NOMO-1 treated with DMSO at 0.1 percent for 48 hours (cell line): ENCODE measurements at regions not wholly inside any gene's neighbourhood (a gene's known extent, or its start where the extent isn't known, plus 50 kb on each side); places are given as distances from the start of the nearest gene placed in this dataset.
"Not testable (repeated sequence)": the region's sequence is repeated elsewhere in the genome, so short reads cannot be mapped to it uniquely, and the experiment has no call there.

ENCODE experiments used
- DNase-seq: peaks from one replicate; lab custom pipeline; 2025; ENCODE audit not compliant: unreplicated experiment; lab: John Stamatoyannopoulos, UW

- no peak for DNase-seq
These were observed 769.9 kb upstream of the SLITRK6 start for GRCh38 chr13:86569119-86569518.

DNA sequence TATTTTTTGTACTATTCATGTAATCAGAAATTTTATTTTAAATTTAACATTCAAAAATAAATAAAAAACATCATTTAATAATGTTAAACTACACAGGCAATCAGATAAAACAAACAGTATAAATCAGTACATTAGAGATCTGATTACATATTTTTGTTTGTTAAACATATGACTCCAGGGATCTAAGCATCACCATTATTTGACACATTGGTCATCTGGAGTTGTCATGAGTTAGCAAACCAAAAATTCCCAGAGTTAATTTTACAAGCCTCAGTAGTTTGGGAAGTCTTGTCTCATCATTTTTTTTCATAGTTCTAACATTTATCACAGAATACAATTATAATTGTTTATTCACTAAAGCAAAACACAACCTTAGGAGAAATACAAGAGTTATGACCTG is 770.8 kb upstream of the SLITRK6 start:
- no peak for DNase-seq

- peak; percentile 85 for DNase-seq
These were observed 772.9 kb upstream of the SLITRK6 start for GRCh38 chr13:86572115-86572514.

DNA sequence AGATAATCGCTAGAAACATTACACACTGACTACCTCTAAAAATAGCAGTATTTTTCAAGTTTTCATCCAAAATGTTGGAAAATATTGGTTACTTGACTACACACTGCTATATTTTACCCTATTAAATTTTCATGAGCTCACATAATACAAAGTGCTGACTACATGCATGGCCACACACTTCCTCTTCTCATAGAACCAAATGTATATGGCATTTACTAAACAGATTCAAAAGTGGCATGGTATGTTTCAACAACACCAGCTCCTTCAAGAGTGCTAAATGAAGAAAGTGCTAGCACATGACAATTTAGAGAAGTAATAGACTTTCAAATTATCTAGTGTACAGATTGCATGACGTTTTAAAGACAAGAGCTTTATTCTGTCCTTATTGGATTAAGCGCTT is 780.4 kb upstream of the SLITRK6 start:
- DNase-seq: peak; percentile 19

DNA sequence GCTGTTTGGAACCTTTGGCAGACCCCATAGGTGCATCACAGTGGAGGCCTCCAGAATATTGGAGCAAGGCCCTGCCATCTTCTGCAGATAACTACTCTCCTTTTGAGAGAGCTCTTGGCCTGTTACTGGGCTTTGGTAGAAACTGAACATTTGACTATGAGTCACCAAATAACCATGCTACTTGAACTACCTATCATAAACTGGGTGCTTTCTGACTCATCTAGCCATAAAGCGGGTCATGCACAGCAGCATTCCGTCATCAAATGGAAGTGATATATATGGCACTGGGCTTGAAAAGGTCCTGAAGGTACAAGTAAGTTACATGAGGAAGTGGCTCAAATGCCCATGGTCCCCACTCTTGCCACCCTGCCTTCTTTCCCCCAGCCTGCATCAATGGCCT is 782.5 kb upstream of the SLITRK6 start:
- no peak for DNase-seq

- DNase-seq: no peak
These were observed 785.1 kb upstream of the SLITRK6 start for GRCh38 chr13:86584301-86584700.

- no peak for DNase-seq
These were observed 786.6 kb upstream of the SLITRK6 start for GRCh38 chr13:86585835-86586234.

- DNase-seq: peak; percentile 24
These were observed 792.6 kb upstream of the SLITRK6 start for GRCh38 chr13:86591862-86592261.

GRCh38 chr13:86601351-86601750 is 802.1 kb upstream of the SLITRK6 start:
- peak; percentile 22 for DNase-seq

GRCh38 chr13:86606264-86606663 is 807.0 kb upstream of the SLITRK6 start:
- DNase-seq: no peak

GRCh38 chr13:86608701-86609100 is 809.5 kb upstream of the SLITRK6 start:
- DNase-seq: no peak

DNA sequence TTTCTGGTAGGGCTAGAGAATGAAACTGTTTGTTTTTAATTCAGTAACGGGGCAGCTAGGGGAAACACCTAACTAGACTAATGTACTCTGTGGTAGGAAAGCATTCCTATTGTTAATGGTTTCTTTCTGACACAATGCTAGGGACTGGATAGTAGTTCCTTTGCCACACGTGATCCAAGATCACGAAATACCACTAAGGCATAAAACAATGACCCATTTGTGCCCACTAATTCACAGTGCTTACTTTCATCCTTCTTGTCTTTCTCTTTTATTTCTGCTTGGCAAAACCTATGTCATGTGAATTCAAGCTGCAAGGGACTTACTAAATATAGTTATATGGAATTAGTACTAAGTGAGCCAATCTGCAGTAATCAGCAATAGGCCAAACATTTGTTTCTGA is 834.1 kb upstream of the SLITRK6 start:
- no peak for DNase-seq

GRCh38 chr13:86651171-86651570 is 852.0 kb upstream of the SLITRK6 start:
- not testable (repeated sequence) for DNase-seq

DNA sequence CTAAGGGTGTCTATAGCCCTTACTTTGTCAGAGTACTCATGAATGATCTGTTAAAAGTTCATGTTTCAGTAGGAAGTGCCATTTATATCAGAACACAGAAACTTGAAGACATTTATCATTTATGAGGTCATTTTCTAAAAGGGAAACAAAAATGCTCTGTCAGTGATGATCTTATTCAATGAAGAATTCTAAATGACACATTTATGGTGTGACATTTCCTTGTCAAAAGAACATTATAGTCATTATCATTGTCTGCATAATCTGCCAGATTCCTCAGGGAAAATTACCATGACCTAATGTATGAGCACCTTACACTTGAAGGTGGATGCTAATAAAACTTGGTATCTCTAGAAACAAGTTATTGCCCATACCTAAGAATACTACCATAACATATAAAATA is 853.8 kb upstream of the SLITRK6 start:
- DNase-seq: no peak

GRCh38 chr13:86655561-86655960 is 856.3 kb upstream of the SLITRK6 start:
- DNase-seq: no peak

DNA sequence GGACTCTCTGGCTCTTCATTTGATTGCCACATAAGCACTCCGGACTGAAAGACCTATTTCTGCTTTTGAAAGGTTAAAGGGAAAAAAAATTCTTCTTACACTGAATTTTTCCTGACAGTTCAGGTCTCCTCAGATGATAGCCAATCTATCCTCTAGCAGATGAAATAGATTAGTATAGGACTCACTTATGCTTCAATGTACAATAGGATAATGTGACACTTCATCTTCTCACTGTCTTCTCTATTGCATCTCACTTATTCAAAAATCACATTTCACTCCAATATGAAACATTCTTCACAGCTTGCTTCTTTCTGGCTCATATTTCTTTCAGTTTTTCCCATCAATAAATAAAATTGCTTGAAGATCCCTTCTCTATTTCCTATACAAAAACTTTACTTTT is 860.9 kb upstream of the SLITRK6 start:
- DNase-seq: no peak

- DNase-seq: no peak
These were observed 866.6 kb upstream of the SLITRK6 start for GRCh38 chr13:86665842-86666241.

- DNase-seq: no peak
These were observed 874.8 kb upstream of the SLITRK6 start for GRCh38 chr13:86673931-86674431.

DNA sequence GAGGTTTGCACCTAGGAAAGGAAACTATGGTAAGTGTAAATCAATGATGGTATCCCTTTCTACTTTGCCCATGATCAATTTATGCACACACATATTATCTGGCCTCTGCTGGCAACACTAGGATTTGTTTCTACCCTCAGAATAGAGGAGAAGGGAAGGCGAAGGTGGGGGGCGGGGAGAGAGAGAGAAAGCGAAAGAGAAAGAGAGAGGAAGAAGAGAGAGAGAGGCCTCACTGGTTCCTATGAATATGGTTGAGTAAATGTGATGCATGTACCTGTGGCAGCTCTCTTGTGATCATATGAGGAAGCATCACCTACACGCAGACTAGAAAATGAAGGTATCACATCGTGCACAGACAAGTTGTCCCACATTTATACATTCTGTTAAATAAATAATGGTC is 882.0 kb upstream of the SLITRK6 start:
- no peak for DNase-seq

DNA sequence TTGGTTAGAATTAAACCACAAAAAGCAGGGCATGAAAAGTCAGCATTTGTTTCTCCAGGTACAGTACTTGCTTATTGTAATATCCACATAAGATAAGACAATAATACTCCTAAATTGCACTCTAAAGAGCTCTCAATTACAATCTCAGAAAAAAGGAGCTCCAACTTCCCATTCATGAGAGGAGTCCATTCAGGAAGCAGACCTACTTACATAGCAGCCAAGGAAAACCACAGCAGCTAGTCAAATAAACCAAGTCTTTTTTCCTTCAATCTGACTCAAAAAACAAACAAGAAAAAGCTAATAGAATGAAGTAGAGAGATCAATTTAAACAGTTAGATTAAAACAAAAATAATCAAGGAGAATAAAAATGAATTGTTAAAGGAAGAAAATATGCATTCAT is 885.2 kb upstream of the SLITRK6 start:
- DNase-seq: no peak

GRCh38 chr13:86689911-86690310 is 890.7 kb upstream of the SLITRK6 start:
- no peak for DNase-seq

DNA sequence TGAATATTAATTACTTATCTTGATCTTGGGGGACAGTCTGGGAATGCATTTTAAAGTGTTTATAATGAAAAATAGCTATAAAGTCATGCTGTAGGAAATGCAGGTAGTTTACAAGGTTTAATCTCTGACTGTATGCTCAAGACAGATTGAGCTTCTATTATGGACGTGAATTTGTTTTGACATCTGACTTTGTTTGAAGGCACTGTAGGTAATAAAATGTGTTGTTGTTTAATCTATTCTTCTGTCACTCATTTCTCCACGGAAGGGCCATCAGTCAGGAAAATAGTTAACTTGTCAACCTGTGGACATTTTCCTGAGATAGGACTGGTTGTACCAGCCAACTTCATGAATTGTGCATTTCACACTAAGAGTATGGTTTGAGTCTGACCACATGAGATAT is 893.1 kb upstream of the SLITRK6 start:
- DNase-seq: no peak

GRCh38 chr13:86710013-86710412 is 910.8 kb upstream of the SLITRK6 start:
- peak; percentile 94 for DNase-seq

DNA sequence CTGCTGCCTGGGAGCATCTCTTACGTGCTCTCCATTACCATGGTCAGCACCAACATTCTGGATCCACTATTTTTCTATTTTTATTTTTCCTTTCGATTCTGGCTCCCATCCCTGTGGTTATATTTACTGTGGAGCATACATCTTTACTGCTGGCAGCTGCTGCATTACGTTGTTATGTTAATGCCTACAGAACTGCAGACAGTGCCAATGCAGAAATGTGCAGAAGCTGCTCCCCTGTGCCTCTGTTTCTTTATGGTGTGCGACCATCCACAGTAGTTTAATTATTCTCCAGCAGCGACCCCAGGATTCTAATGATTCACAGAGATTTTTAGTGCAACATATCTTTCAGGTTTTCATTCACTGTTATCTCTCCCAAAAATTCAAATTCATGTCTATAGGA is 911.7 kb upstream of the SLITRK6 start:
- DNase-seq: no peak
